Adrenal gland (tissue), 9 donors: ENCODE measurements at regions not wholly inside any gene's neighbourhood (a gene's known extent, or its start where the extent isn't known, plus 50 kb on each side); places are given as distances from the start of the nearest gene placed in this dataset.

Source experiments
- DNase-seq, 7 donors: peaks; one replicate each; pipeline ENCODE4 v3.0.0-alpha.2; 2019 to 2020
- H3K27ac ChIP-seq, 5 donors: fragments of 200-600 bp; sonication (generic) in 4 of 5; 1 replicate in 3 of 5; 2 replicates in 2 of 5; pipeline versions ENCODE4 v1.5.1 to v1.8.0; 2016 to 2020; ENCODE audit warnings: mild to moderate bottlenecking in 1 of 5
- H3K27me3 ChIP-seq: fragments of 200-600 bp; 2 replicates; pipeline ENCODE4 v1.8.0; 2021
- H3K36me3 ChIP-seq, 2 donors: fragments of 200-600 bp; replicated peaks in 1 of 2; 1 replicate in 1 of 2; 2 replicates in 1 of 2; pipeline versions ENCODE4 v1.5.1 to v1.8.0; 2018 to 2022
- H3K4me1 ChIP-seq, 2 donors: fragments of 200-600 bp; replicated peaks in 1 of 2; 1 replicate in 1 of 2; 2 replicates in 1 of 2; pipeline versions ENCODE4 v1.5.1 to v1.8.0; 2018 to 2021
- H3K4me3 ChIP-seq, 4 donors: fragments of 200-600 bp; sonication (generic) in 3 of 4; one replicate each; pipeline ENCODE4 v1.5.1; 2016 to 2018
- H3K9me3 ChIP-seq, 3 donors: fragments of 200-600 bp; sonication (generic) in 1 of 3; replicated peaks in 1 of 3; 1 replicate in 2 of 3; 2 replicates in 1 of 3; pipeline versions ENCODE4 v1.5.1 to v1.8.0; 2016 to 2021
- CTCF ChIP-seq, 6 experiments: fragments of 450-650 bp in 4 of 6; fragments of 200-600 bp in 2 of 6; sonication (generic) in 1 of 6; IDR thresholded peaks; 1 replicate in 5 of 6; 2 replicates in 1 of 6; pipeline versions ENCODE4 v1.5.1 to v1.8.0; 2016 to 2021; ENCODE audit warnings: antibody characterized with exemption in 6 of 6, mild to moderate bottlenecking in 2 of 6, moderate library complexity in 1 of 6
- POLR2A ChIP-seq, 2 donors: fragments of 450-650 bp; IDR thresholded peaks; one replicate each; pipeline ENCODE4 v1.6.1; 2017; ENCODE audit warnings: antibody characterized with exemption in 2 of 2, mild to moderate bottlenecking in 2 of 2, moderate library complexity in 1 of 2
- WGBS, 4 donors: extraction: QIAGEN DNeasy Blood & Tissue Kit in 2 of 4; methylation state at CpG; one replicate each; pipeline versions ENCODE4 v1.1.5 to v1.1.7; 2013 to 2017; 5-methylcytosine and 5-hydroxymethylcytosine counted together
- intact Hi-C, 2 donors: fragments of 100-400 bp; cut with DNase I; formaldehyde crosslinking; loops; one replicate each; pipeline versions ENCODE4 v1.14.1 to v1.15.0; 2022 to 2023
- donor health status: healthy with polysubstance abuse.
- donor health status: Bipolar disorder and iron deficiency.
- donor health status: DM: yes; HTN: yes; CAD: no.
- donor health status: DM: no; HTN: no; CAD: no.
- donor health status: DM: no; HTN: no; CAD: no.

DNA sequence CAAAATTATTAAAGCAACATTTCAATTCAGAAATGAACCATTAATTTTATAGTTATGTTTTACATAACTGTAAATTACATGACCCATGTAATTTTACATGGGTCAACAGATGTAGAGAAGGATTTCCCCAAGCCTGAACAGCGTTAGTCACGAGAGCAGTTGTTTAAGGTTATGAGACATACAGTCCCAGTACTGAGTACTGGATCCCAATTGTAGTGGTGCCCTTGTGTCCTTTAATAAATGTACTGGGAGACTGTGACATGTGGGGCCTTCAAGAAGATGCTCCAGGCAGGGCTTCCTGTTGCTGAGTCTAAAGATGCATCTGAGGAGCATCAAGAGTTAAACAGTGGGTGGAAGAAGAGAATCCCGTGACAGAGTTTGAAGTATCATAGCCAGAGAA is 125.5 kb upstream of the ZNF462 start:
- Histone ChIP-seq H3K27me3 (no peaks in the 10 kb centered on the region), H3K36me3 (no peaks in the 10 kb centered on the region), H3K9me3 (no peaks in the 10 kb centered on the region), H3K27ac (no peak overlapping the region), H3K4me3 (no peak overlapping the region), H3K4me1 (no peaks in the 10 kb centered on the region)
- DNase-seq = no peak
- WGBS, 4 donors = 78 to 88% (median 83%) methylated on average over 3 of the region's 3 CpGs
- no peak for TF ChIP-seq CTCF (IDR thresholded peaks at IDR 0.05)
- no peak for TF ChIP-seq POLR2A (IDR thresholded peaks at IDR 0.05)
- intact Hi-C loops = no loop called here

DNA sequence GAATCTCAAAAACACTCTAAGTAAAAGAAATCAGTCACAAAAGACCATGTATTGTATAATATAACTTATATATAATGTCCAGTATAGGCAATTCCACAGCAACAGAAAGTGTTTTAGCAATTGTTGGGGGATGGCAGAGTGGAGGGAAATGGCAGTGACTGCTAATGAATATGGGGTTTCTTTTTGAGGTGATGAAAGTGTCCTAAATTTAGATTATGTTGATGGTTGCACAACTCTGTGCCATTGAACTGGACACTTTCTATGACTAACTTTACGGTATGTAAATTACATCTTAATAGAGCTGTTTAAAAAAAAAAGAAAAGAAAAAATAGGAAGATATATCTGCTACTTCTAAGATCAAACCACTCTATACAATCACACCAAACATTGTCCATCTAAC is 124.9 kb upstream of the ZNF462 start:
- Histone ChIP-seq H3K36me3 (no peaks in the 10 kb centered on the region), H3K9me3 (no peaks in the 10 kb centered on the region), H3K27ac (no peak overlapping the region), H3K4me3 (no peak overlapping the region), H3K27me3 (no peaks in the 10 kb centered on the region), H3K4me1 (no peaks in the 10 kb centered on the region)
- 76 to 78% (median 77%) methylated on average over 1 of the region's 1 CpG for WGBS, 4 donors
- no peak for DNase-seq
- no peak for TF ChIP-seq CTCF (IDR thresholded peaks at IDR 0.05)
- no peak for TF ChIP-seq POLR2A (IDR thresholded peaks at IDR 0.05)
- intact Hi-C loops = no loop called here

GRCh38 chr9:106745457-106745856 is 117.5 kb upstream of the ZNF462 start:
- no peaks in the 10 kb centered on the region for H3K36me3 ChIP-seq
- no peak overlapping the region for H3K4me3 ChIP-seq
- no peak for DNase-seq
- no peaks in the 10 kb centered on the region for H3K9me3 ChIP-seq
- H3K27me3 ChIP-seq = no peaks in the 10 kb centered on the region
- 78 to 88% (median 82%) methylated on average over 1 of the region's 1 CpG for WGBS, 4 donors
- no peak overlapping the region for H3K27ac ChIP-seq
- H3K4me1 ChIP-seq = no peaks in the 10 kb centered on the region
- intact Hi-C loops = no loop called here
- TF ChIP-seq CTCF (IDR thresholded peaks at IDR 0.05) = no peak
- no peak for TF ChIP-seq POLR2A (IDR thresholded peaks at IDR 0.05)

DNA sequence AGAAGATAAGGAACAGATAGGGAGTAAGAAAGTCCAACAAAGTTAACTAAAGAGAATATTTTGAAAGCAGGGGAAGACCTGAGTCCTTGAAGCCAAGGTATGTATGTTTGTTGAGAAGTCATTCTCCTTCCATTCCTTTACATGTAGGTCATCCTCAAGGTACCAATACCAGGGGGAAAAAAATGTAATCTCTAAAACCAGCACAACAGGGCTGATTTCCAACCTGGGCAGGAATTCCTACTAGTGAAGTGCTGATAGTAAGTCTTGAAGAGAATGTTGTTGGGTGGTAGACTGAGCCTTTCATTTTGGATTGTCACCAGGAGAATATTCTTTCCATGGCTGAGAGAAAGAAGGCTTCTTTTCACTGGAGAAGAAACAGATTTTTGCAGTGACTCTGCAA is 117.1 kb upstream of the ZNF462 start:
- no peak for TF ChIP-seq CTCF (IDR thresholded peaks at IDR 0.05)
- TF ChIP-seq POLR2A (IDR thresholded peaks at IDR 0.05) = no peak

More for the DNA sequence above, 117.1 kb upstream of the ZNF462 start:
- Histone ChIP-seq H3K4me1 (no peaks in the 10 kb centered on the region), H3K9me3 (no peaks in the 10 kb centered on the region), H3K27ac (no peak overlapping the region), H3K27me3 (no peaks in the 10 kb centered on the region), H3K36me3 (no peaks in the 10 kb centered on the region), H3K4me3 (no peak overlapping the region)
- intact Hi-C loops = no loop called here
- DNase-seq = no peak
